Erythroblast (primary cell): ENCODE measurements at regions not wholly inside any gene's neighbourhood (a gene's known extent, or its start where the extent isn't known, plus 50 kb on each side); places are given as distances from the start of the nearest gene placed in this dataset.
"Not testable (repeated sequence)": the region's sequence is repeated elsewhere in the genome, so short reads cannot be mapped to it uniquely, and the experiment has no call there.

Experiments used
- DNase-seq, 2 experiments: peaks; one replicate each; lab custom pipeline; 2025; lab: John Stamatoyannopoulos, UW
- GATA1 ChIP-seq: IDR thresholded peaks from 2 replicates; pipeline ENCODE4 v1.6.1; 2011; ENCODE audit warnings: low read depth, mild to moderate bottlenecking, control low read depth, low read length, moderate library complexity
- POLR2A ChIP-seq: IDR thresholded peaks from 2 replicates; pipeline ENCODE4 v1.6.1; 2011; ENCODE audit warnings: mild to moderate bottlenecking, low read length

GRCh38 chr5:98307811-98308210, 465.7 kb upstream of the RGMB start:
- TF ChIP-seq GATA1 = no peak
- no peak for TF ChIP-seq POLR2A
- DNase-seq = peak in 1 of 2 experiments; percentile 26

- no peak for TF ChIP-seq POLR2A
- TF ChIP-seq GATA1 = no peak
- peak in 1 of 2 experiments; percentile 18 for DNase-seq
Measured at GRCh38 chr5:98308231-98308630, 465.2 kb upstream of the RGMB start.

- TF ChIP-seq GATA1 (no peak), POLR2A (no peak)
- peak; percentile 33 to 42 for DNase-seq
Measured at GRCh38 chr5:98308960-98309359, 464.5 kb upstream of the RGMB start.

- peak; percentile 9 to 36 for DNase-seq
- TF ChIP-seq GATA1 (no peak), POLR2A (no peak)
Measured at GRCh38 chr5:98309785-98310598, 463.5 kb upstream of the RGMB start.

- no peak for TF ChIP-seq GATA1
- no peak for TF ChIP-seq POLR2A
- DNase-seq = no peak
Measured at GRCh38 chr5:98314292-98314691, 459.2 kb upstream of the RGMB start.

- DNase-seq = no peak
- TF ChIP-seq POLR2A = no peak
- no peak for TF ChIP-seq GATA1
Measured at GRCh38 chr5:98318386-98318785, 455.1 kb upstream of the RGMB start.

- DNase-seq = no peak
- TF ChIP-seq POLR2A (no peak), GATA1 (no peak)
Measured at GRCh38 chr5:98319299-98320011, 454.0 kb upstream of the RGMB start.

GRCh38 chr5:98320343-98320742, 453.1 kb upstream of the RGMB start:
- DNase-seq = no peak
- no peak for TF ChIP-seq POLR2A
- TF ChIP-seq GATA1 = no peak

- TF ChIP-seq POLR2A (no peak), GATA1 (no peak)
- no peak for DNase-seq
Measured at GRCh38 chr5:98321361-98321760, 452.1 kb upstream of the RGMB start.

- not testable (repeated sequence) for DNase-seq
Measured at GRCh38 chr5:98325187-98325586, 448.3 kb upstream of the RGMB start.

- no peak for DNase-seq
- no peak for TF ChIP-seq POLR2A
- TF ChIP-seq GATA1 = no peak
Measured at GRCh38 chr5:98328015-98328414, 445.4 kb upstream of the RGMB start.

- no peak for DNase-seq
- no peak for TF ChIP-seq GATA1
- no peak for TF ChIP-seq POLR2A
Measured at GRCh38 chr5:98330871-98331270, 442.6 kb upstream of the RGMB start.

- no peak for TF ChIP-seq GATA1
- TF ChIP-seq POLR2A = no peak
- no peak for DNase-seq
Measured at GRCh38 chr5:98333921-98334320, 439.5 kb upstream of the RGMB start.

GRCh38 chr5:98334946-98335345, 438.5 kb upstream of the RGMB start:
- TF ChIP-seq GATA1 (no peak), POLR2A (no peak)
- DNase-seq = no peak

- no peak for DNase-seq
- TF ChIP-seq POLR2A = no peak
- no peak for TF ChIP-seq GATA1
Measured at GRCh38 chr5:98339141-98339848, 434.2 kb upstream of the RGMB start.
